Liver (tissue), 3 donors: ENCODE measurements at regions not wholly inside any gene's neighbourhood (a gene's known extent, or its start where the extent isn't known, plus 50 kb on each side); places are given as distances from the start of the nearest gene placed in this dataset.

Experiments
- CTCF ChIP-seq: fragments of 150-350 bp; IDR thresholded peaks from 2 replicates; pipeline ENCODE4 v1.5.1; 2017; ENCODE audit warnings: improper control_type of control experiment, low read depth, low read length; ENCODE audit not compliant: missing input control
- FOXA2 ChIP-seq: IDR thresholded peaks from 2 replicates; pipeline ENCODE4 v1.6.1; 2016; ENCODE audit warnings: antibody characterized with exemption
- RAD21 ChIP-seq, 2 donors: IDR thresholded peaks; 2 replicates each; pipeline ENCODE4 v1.6.1; 2016; ENCODE audit warnings: antibody characterized with exemption in 2 of 2, mild to moderate bottlenecking in 2 of 2
- TAF1 ChIP-seq: conservative IDR thresholded peaks from 2 replicates; pipeline ENCODE4 v1.6.1; 2016; ENCODE audit warnings: antibody characterized with exemption, mild to moderate bottlenecking
- YY1 ChIP-seq: IDR thresholded peaks from 2 replicates; pipeline ENCODE4 v1.6.1; 2016; ENCODE audit warnings: antibody characterized with exemption, mild to moderate bottlenecking
- TF ChIP-seq, protein P1 (sequence below): IDR thresholded peaks from 2 replicates; pipeline ENCODE4 v1.6.1; 2016; ENCODE audit warnings: antibody characterized with exemption, mild to moderate bottlenecking
- TF ChIP-seq, protein P2 (sequence below): IDR thresholded peaks from 2 replicates; pipeline ENCODE4 v1.6.1; 2016; ENCODE audit warnings: antibody characterized with exemption
- TF ChIP-seq, protein P3 (sequence below): IDR thresholded peaks from 2 replicates; pipeline ENCODE4 v1.6.1; 2016; ENCODE audit warnings: antibody characterized with exemption
- donor health status: healthy.
- donor health status: healthy.

- TF ChIP-seq CTCF, result no peak
- no peak for TF ChIP-seq TAF1
- no peak for TF ChIP-seq FOXA2
- TF ChIP-seq, protein P1, sequence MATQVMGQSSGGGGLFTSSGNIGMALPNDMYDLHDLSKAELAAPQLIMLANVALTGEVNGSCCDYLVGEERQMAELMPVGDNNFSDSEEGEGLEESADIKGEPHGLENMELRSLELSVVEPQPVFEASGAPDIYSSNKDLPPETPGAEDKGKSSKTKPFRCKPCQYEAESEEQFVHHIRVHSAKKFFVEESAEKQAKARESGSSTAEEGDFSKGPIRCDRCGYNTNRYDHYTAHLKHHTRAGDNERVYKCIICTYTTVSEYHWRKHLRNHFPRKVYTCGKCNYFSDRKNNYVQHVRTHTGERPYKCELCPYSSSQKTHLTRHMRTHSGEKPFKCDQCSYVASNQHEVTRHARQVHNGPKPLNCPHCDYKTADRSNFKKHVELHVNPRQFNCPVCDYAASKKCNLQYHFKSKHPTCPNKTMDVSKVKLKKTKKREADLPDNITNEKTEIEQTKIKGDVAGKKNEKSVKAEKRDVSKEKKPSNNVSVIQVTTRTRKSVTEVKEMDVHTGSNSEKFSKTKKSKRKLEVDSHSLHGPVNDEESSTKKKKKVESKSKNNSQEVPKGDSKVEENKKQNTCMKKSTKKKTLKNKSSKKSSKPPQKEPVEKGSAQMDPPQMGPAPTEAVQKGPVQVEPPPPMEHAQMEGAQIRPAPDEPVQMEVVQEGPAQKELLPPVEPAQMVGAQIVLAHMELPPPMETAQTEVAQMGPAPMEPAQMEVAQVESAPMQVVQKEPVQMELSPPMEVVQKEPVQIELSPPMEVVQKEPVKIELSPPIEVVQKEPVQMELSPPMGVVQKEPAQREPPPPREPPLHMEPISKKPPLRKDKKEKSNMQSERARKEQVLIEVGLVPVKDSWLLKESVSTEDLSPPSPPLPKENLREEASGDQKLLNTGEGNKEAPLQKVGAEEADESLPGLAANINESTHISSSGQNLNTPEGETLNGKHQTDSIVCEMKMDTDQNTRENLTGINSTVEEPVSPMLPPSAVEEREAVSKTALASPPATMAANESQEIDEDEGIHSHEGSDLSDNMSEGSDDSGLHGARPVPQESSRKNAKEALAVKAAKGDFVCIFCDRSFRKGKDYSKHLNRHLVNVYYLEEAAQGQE, result no peak
- no peak for TF ChIP-seq RAD21 (IDR thresholded peaks at IDR 0.05)
- TF ChIP-seq YY1, result peak; percentile 32
- TF ChIP-seq, protein P2, sequence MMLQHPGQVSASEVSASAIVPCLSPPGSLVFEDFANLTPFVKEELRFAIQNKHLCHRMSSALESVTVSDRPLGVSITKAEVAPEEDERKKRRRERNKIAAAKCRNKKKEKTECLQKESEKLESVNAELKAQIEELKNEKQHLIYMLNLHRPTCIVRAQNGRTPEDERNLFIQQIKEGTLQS, result no peak
- TF ChIP-seq, protein P3, sequence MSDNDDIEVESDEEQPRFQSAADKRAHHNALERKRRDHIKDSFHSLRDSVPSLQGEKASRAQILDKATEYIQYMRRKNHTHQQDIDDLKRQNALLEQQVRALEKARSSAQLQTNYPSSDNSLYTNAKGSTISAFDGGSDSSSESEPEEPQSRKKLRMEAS, result no peak
Measured at GRCh38 chr4:186807808-186808629, 84.4 kb upstream of the FAT1 start.
